Coronary artery (tissue), 2 donors: ENCODE measurements at regions not wholly inside any gene's neighbourhood (a gene's known extent, or its start where the extent isn't known, plus 50 kb on each side); places are given as distances from the start of the nearest gene placed in this dataset.

Experiments
- DNase-seq: peaks from one replicate; pipeline ENCODE4 v3.0.0-alpha.2; 2017; ENCODE audit warnings: low spot score
- H3K27ac ChIP-seq, 2 donors: fragments of 200-600 bp; sonication (generic); one replicate each; pipeline ENCODE4 v1.5.1; 2016 to 2019
- H3K4me3 ChIP-seq: fragments of 200-600 bp; sonication (generic); 2 replicates; pipeline ENCODE4 v1.5.1; 2016; ENCODE audit warnings: mild to moderate bottlenecking, moderate library complexity
- CTCF ChIP-seq: fragments of 200-600 bp; sonication (generic); IDR thresholded peaks from one replicate; pipeline ENCODE4 v1.5.1; 2019; ENCODE audit warnings: antibody characterized with exemption

- TF ChIP-seq CTCF: no peak
- H3K4me3 ChIP-seq: no peak overlapping the region
- no peak for DNase-seq
- no peak overlapping the region for H3K27ac ChIP-seq
These were observed 71.4 kb upstream of the GRK3 start for GRCh38 chr22:25492841-25493734.

- TF ChIP-seq CTCF: no peak
- no peak overlapping the region for H3K4me3 ChIP-seq
- DNase-seq: no peak
- H3K27ac ChIP-seq: no peak overlapping the region
These were observed 70.7 kb upstream of the GRK3 start for GRCh38 chr22:25493794-25494193.

- TF ChIP-seq CTCF: no peak
- no peak overlapping the region for H3K27ac ChIP-seq
- no peak overlapping the region for H3K4me3 ChIP-seq
- DNase-seq: no peak
These were observed 69.7 kb upstream of the GRK3 start for GRCh38 chr22:25494774-25495173.

- Histone ChIP-seq H3K4me3 (no peak overlapping the region), H3K27ac (no peak overlapping the region)
- TF ChIP-seq CTCF: no peak
- DNase-seq: no peak
These were observed 69.2 kb upstream of the GRK3 start for GRCh38 chr22:25495285-25495684.

- Histone ChIP-seq H3K4me3 (no peak overlapping the region), H3K27ac (no peak overlapping the region)
- no peak for TF ChIP-seq CTCF
- DNase-seq: no peak
These were observed 67.9 kb upstream of the GRK3 start for GRCh38 chr22:25496396-25497064.

DNA sequence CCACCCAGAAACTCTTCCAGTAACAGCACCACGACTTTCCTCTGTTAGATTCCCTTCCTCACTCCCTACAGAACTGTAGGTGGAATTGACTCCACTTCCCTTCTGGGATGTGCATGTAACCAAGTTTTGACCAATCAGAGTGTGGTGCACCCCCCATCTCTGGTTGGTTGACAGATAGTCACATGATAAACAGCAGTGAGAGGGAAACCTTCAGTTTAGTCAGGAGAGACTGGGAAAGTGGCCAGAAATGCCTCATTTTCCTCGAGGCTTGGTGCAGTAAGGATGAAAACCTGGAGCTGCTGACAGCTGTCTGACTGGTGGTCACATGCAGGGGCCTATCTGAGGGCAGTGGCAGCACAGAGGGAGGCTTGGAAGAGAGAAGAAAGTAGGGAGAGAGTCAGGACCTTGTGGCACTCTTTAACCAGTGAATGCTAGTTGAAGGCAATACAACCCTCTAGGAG is 67.3 kb upstream of the GRK3 start:
- TF ChIP-seq CTCF: no peak
- no peak overlapping the region for H3K4me3 ChIP-seq
- H3K27ac ChIP-seq: no peak overlapping the region
- no peak for DNase-seq
